Ishikawa (cell line): ENCODE measurements at regions not wholly inside any gene's neighbourhood (a gene's known extent, or its start where the extent isn't known, plus 50 kb on each side); places are given as distances from the start of the nearest gene placed in this dataset.

Experiments
- CEBPB ChIP-seq: IDR thresholded peaks from 2 replicates; pipeline ENCODE4 v1.6.1; 2012
- EP300 ChIP-seq: IDR thresholded peaks from 2 replicates; pipeline ENCODE4 v1.6.1; 2012; ENCODE audit warnings: borderline replicate concordance
- NFIC ChIP-seq: IDR thresholded peaks from 2 replicates; pipeline ENCODE4 v1.6.1; 2012
- TAF1 ChIP-seq: IDR thresholded peaks from 2 replicates; pipeline ENCODE4 v1.6.1; 2012; ENCODE audit warnings: low read depth, mild to moderate bottlenecking
- TF ChIP-seq, protein P1 (sequence below): IDR thresholded peaks from 2 replicates; pipeline ENCODE4 v1.6.1; 2012
- TF ChIP-seq, protein P2 (sequence below): IDR thresholded peaks from 2 replicates; pipeline ENCODE4 v1.6.1; 2012; ENCODE audit warnings: low read depth, mild to moderate bottlenecking
- TF ChIP-seq, protein P3 (sequence below): IDR thresholded peaks from 2 replicates; pipeline ENCODE4 v1.6.1; 2012

DNA sequence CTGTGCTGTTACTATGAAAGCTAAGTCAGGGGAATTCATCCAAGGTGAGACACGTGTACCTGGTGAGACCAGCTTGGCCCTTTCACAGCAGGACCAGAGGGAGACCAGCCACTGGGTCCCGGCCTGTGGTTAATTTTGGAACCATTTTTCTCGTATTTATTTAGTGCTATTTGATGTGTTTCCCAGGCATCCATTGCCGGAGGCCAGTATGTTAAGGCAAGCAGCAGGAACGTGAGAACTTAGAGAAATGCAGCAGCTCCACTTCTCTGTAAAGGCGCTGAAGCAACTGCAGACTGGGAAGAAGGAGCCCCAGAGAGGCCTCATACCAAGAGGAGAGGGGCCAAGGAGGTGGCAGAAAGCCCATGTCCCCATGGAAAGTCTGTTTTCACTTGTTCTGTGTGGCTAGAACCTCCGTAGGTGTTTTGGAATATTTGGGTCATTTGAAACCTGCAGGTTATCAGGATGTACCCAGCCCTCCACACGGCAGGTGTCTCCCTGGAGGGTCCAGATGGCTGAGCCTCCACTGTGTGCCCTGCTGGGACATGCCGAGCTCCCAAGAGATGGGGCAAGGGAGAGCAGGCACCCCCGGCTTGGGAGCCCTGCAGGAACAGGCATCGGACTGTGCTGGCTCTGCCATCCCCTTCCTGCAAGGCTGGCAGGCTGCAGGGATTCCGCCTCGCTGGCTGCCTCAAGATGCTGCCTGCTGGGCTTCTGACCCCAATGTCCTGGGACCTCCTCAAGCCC lies 256.0 kb upstream of the RAB6C start:
- TF ChIP-seq NFIC (no peak), EP300 (no peak), TAF1 (no peak), CEBPB (no peak)
- TF ChIP-seq, protein P1, sequence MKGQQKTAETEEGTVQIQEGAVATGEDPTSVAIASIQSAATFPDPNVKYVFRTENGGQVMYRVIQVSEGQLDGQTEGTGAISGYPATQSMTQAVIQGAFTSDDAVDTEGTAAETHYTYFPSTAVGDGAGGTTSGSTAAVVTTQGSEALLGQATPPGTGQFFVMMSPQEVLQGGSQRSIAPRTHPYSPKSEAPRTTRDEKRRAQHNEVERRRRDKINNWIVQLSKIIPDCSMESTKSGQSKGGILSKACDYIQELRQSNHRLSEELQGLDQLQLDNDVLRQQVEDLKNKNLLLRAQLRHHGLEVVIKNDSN = no peak
- TF ChIP-seq, protein P2, sequence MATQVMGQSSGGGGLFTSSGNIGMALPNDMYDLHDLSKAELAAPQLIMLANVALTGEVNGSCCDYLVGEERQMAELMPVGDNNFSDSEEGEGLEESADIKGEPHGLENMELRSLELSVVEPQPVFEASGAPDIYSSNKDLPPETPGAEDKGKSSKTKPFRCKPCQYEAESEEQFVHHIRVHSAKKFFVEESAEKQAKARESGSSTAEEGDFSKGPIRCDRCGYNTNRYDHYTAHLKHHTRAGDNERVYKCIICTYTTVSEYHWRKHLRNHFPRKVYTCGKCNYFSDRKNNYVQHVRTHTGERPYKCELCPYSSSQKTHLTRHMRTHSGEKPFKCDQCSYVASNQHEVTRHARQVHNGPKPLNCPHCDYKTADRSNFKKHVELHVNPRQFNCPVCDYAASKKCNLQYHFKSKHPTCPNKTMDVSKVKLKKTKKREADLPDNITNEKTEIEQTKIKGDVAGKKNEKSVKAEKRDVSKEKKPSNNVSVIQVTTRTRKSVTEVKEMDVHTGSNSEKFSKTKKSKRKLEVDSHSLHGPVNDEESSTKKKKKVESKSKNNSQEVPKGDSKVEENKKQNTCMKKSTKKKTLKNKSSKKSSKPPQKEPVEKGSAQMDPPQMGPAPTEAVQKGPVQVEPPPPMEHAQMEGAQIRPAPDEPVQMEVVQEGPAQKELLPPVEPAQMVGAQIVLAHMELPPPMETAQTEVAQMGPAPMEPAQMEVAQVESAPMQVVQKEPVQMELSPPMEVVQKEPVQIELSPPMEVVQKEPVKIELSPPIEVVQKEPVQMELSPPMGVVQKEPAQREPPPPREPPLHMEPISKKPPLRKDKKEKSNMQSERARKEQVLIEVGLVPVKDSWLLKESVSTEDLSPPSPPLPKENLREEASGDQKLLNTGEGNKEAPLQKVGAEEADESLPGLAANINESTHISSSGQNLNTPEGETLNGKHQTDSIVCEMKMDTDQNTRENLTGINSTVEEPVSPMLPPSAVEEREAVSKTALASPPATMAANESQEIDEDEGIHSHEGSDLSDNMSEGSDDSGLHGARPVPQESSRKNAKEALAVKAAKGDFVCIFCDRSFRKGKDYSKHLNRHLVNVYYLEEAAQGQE = no peak
- TF ChIP-seq, protein P3, sequence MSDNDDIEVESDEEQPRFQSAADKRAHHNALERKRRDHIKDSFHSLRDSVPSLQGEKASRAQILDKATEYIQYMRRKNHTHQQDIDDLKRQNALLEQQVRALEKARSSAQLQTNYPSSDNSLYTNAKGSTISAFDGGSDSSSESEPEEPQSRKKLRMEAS = no peak
